HG03135 (cell line): ENCODE measurements at regions not wholly inside any gene's neighbourhood (a gene's known extent, or its start where the extent isn't known, plus 50 kb on each side); places are given as distances from the start of the nearest gene placed in this dataset.
"Not testable (repeated sequence)": the region's sequence is repeated elsewhere in the genome, so short reads cannot be mapped to it uniquely, and the experiment has no call there.

Source experiments
- ATAC-seq: cut with Tn5 transposase; IDR thresholded peaks from one replicate; pipeline ENCODE4 v1.9.1; 2021; ENCODE audit warnings: mild to moderate bottlenecking, moderate library complexity; ENCODE audit not compliant: unreplicated experiment

DNA sequence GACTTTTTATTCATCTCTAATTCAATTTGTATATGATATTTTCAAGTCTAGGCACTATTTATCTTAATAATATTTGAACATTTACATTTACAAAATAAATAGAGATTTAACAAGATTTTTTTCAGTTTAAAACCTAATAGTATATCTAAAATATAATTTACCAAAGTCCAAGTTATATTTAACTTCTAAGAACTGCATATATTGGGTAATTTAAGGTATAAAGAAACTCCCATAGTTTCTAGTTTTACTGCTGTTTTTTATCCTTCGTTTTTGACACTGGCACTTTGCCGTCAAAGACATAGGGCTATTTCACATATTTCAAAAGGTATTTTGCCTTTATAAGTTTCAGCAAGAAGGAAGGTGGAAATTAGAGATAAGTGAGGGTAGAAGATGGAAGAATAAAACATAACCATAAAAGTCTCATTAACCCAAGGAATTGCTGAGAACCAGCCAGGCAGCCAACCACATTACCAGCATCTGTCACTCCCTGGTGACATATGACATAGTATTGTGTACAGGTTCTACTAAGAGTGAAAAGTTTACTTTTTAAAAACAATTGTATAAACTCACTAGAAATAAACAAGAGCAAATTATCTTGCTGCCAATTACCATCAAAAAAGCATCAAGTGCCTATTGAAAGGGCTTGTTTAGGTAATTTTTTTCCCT, 251.5 kb downstream of the NSUN3 start:
- ATAC-seq: no peak

DNA sequence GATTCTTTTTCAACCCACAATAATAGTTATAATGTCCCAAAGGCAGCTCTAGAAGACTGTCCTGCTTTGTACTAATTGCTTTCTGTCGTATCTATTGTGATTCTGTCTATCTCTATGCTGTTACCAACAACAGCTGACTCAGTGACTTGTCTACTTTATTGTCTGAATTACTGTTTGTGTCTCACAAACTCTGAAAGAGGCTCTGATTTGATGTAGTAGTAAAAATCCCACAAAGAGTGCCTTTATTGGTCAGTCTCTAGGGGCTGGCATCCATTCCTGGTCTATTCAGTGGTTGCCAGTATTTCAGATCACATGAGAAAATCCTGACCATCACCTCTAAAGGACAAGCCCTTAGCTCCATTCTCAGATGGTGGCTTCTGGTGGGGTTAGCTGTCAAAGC, 254.2 kb downstream of the NSUN3 start:
- no peak for ATAC-seq

DNA sequence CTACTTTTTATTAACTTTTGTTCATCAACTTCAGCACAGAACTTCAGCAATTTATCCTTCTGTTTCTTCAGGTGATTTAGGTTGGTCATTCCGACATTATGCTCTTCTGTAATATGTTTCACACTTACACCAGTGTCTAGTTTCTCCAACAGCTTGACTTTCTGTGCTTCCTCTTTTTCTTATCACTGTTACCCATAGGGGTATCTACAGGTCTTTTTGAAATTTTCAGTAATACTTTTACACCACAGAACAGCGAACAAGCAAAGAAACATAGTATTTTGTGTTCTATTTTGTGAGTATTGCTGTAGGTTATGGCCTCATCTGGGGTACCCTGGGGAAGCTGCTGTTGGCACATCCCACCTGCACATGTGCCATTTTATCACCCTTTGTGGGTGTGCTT, 260.7 kb downstream of the NSUN3 start:
- no peak for ATAC-seq

DNA sequence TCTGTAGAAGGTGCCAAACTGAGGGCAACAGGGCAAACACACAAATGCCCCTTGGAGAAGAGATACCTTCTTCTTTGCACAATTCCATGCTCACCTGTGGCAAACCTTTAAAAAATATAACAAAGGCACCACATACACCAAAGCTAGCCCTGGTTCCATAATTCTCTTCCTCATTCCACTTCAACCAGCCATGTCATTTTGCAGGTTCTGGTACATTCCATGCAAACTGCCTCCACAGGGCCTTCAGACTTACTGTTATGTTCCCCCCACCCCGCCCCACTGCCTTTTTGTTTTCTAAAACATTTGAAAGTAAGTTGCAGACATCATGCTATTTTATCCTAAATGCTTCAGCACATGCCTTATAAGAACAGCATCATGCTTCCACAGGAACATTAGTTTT, 269.0 kb downstream of the NSUN3 start:
- ATAC-seq: no peak

DNA sequence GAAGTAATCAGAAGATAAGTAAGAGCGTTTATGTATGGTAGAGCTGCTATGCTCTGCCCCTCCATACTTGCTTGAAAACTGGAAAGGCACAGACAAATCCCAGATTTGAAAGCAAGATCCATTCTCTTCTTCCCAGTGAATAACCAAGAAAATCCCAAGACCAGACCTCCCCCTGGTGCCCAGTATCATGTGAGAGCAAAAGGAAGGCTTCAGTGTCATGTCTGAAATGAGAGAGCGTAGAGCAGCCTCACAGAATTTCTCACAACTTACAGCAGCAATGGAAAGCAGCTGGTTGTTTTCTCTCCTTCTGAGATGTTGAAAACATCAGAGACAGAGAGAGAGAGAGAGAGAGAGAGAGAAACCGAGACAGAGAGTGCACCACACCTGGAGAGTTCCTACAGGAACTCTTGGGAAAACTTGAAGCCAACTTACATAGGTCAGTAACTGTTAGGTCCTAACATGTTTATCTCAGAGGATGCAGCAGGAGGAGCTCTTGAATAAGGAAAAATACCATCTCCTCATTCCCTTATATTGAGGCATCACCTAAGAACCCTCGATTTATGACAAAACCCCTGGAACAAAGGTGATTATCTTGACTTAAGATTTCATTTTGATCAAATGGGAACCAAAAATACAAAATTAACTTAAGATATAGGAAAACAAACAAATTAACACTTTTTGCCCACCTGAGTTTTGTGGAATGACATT, 273.3 kb downstream of the NSUN3 start:
- ATAC-seq: no peak

DNA sequence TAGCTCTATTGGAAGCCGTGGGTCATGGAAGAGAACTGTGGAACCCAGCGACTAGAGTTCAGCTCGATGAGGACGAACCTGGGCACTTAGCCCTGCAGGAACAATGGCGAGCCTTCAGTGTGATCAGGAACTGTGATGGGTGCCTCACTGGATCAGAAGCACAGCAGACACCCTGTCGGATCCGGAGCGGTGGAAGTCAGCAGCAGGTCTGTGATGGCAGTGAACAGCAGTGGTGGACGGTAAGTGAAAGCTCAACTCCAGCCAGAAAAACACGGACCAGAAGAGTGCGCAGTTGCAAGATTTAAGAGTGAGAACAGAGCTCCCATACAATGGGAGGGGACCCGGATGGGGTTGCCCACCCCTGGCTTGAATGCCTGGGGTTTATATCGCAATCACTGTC, 282.2 kb downstream of the NSUN3 start:
- ATAC-seq: no peak

DNA sequence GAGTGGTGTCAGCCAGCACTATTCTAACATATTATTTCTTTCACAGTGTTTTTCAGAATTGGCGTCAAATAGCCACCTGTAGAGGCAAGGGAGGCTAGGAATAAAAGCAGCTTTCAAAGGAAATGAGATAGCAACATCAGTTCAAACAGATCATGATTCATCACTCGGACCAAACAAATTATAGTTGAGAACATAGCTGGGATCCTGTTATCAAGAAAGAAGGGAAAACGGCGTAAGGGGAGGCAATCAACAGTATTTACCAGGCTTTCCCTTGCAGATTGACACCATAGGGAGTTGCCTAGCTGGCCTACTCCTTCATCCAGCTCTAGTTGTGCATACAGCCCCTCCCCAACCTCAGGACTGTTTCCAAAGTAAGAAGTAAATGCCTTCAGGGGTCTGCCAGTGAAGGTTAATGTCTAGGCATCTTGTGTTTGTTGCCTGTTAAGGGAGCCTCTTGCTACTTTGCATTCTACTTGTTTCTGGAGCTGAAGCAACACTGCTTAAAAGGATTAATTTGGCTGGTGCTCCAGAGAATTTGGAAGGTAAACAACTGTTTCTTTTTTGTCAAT, 286.5 kb downstream of the NSUN3 start:
- no peak for ATAC-seq

DNA sequence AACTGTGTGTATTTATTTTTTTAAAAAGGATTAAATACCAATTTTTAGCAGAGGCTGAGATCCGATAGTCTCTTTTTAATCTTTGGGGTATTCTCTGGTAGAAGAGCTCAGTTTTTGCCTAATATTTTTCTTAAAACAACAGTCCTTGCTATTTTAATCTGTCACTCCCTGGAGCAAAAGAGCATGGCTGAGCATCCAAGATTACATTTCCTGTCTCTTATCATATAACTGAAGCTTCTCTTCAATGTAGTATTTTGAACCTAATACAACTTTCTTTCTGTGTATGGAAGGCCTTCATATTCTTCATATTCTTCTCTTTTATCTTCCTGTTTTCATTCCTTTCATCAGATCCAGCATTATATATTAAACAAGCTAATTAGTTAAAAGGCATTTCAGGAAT, 293.7 kb downstream of the NSUN3 start:
- ATAC-seq: no peak

DNA sequence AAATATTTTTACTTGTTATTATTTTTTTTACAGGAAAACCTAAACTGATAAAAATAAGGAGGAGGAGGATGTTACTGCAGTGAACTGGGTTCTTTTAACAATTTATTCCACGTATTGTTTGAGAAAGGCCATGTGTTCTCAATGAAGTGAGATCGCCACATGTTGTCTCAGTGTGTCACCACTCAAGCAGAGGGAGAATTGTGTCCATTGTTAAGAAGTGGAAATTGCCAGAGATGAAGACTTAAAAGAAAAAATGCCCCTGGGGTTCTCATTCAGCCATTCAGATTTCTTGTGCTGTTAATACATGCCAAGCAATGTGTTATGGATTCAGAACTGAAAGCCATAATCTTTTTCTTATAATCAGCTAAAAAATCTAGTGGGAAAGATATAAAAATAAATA, 297.1 kb downstream of the NSUN3 start:
- no peak for ATAC-seq

DNA sequence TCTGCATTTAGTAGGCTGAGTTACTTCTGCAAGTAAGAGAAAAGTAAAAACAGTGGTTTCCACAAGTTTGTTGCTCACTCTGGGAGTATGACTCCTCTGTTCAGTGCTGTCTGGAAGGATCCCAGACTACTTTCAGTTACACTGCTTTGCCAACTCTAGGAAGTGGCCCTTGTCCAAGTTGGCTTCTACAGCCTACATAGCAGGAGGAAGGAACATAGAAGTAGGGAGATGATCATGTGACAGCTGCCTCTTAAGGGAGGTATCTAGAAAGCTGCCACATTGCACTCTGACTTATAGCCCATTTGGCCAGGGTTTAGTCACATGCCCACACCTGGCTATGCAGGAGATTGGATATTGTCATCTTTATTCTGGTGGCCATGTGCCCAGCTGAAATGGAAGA, 298.1 kb downstream of the NSUN3 start:
- ATAC-seq: no peak

DNA sequence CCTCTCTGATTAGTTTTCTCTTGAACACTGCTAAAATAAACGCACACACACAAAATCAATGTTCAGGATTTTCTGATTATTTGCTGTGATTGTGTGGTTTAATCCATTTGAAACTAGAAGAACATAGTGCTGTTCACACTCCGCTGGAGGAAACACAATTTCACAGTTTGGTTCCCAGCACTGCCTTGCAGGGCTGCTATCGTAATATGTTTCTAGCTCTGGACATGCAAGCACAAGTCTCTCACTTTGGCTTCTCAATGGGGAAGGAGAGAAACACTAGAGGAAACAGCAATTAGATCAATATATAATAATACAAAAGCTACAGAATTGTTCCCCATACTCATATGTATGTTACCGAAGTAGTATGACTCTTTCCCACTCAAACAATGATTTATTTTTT, 299.5 kb downstream of the NSUN3 start:
- no peak for ATAC-seq

DNA sequence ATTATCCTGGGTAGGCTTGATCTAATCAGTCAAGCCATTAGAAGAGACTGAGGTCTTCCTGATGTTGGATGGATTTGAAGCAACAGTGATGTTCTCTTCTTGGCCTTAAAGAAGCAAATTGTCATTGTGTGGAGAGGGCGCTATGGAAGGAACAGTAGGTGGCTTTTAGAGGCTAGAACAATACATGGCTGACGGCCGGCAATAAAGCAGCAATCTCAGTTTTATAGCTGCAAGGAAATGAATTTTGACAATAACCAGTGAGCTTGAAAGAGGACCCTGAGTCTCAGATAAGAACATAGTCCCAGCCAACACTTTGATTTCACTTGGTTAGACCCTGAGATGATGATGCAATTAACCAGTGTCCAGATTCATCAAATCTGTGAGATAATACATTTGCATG, 302.1 kb downstream of the NSUN3 start:
- ATAC-seq: no peak

DNA sequence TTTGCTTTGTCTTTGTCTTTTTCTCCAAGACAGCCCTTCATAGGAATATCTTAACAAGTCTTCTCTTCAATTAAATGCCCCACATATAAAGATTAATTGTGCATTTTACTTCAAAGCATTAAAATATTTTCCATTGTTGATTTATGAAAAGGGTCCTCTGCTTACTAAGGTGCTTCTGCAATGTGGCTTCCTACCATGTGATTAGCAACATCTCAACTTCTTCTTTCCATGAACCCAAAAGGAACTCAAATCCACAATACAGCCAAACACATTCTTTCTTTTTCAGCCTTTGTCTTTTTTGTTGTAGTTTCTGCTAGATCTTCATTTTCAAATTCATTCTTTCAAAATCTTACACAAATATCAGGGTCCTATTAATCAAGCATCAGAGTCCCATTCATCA, 309.2 kb downstream of the NSUN3 start:
- ATAC-seq: no peak

DNA sequence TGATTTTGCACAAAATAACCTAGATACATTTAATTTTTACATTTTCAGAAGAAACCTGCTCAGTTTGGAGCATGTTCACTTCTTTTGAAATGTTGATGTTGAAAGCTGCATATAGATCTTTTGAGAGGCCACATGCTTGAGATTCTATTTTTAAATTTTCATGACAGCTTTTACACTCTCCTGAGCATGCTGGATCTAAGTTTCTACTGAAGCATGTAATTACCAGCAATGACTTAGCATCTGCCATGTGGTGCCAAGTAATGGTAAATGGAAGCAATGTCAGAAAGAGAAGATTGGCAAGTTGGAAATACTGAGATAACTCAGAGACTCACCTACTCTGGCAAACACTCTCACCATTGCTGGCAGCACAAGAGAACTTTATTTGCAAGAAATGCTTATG, 310.6 kb downstream of the NSUN3 start:
- no peak for ATAC-seq

DNA sequence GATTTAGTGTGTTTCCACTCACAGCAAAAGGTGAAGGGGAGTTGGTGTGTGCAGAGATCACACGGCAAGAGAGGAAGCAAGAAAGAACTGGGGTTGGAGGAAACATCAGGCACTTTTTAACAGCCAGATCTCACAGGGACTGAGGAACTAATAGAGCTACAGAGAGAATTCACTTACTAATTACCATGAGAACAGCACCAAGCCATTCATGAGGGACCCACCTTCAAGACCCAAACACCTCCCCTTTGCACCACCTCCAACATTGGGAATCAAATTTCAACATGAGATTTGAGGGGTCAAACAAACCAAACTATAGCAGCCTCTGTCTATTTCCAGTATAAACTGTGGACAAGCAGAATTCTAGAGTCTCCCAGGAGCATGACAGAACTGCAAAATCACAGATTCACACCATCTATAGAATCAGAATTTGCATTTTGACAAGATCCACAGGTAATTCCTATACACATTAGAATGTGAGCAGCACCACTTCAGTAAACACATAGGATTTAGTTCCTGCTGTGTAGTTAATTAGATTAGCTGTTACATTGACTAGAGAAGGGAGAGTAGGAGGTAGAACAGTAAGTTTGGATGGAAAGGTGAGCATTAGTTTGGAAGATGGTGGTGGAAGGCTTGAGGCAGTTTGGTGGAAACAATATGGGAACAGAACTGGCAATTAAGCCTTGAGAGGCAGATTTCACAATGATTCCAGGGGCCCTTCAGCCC, 311.7 kb downstream of the NSUN3 start:
- no peak for ATAC-seq

DNA sequence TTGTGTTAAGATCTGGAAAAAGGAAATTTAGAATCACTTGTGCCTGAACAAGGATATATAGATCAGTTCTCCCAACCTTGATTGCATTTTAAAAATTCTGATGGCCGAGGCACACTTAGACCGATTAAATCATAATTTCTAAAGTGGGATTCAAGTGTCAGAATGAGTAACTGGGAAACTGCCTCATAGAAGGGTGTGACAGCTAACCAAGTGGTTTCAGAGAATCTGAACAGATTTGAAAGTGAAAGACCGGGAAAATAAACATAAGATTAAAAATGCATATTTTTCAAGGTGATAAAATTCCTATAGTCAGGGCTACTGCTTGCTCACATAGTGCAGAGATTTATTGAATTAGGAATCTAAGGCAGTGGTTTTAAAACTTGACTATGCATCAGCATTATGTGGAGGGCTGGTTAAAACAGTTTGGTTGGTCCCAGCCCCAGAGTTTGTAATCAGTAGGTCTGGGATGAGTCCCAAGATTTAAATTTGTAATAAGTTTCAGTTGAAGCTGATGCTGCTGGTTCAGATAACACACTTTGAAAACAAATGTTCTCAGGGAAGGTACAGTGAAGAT, 314.3 kb downstream of the NSUN3 start:
- not testable (repeated sequence) for ATAC-seq

DNA sequence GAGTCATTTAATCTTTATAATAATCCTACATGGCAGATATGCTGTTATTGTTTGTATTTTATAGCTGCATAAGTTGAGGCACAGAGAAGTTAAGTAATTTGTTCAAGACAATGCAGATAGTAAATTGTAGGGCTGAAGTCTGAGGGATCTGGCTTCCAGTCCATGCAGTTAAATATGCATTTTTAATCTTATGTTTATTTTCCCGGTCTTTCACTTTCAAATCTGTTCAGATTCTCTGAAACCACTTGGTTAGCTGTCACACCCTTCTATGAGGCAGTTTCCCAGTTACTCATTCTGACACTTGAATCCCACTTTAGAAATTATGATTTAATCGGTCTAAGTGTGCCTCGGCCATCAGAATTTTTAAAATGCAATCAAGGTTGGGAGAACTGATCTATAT, 315.0 kb downstream of the NSUN3 start:
- ATAC-seq: not testable (repeated sequence)

DNA sequence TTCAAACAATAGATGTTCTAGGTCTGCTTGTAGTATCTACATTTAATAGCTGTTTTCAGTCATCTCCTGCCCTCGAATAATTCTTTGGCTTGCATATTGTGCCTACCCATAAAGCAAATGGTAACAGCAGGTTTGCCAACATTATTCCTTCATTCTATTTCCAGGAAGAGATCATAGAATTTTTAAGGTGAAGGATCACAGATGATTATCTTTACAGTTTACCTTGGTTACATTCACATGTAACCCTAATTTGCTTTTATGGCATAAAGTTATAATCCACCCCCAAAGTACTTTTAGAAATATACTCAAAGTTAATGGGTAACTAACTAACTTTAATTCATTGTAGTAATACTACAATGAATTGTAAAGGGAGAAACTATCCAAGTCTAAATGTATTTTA, 315.5 kb downstream of the NSUN3 start:
- no peak for ATAC-seq

DNA sequence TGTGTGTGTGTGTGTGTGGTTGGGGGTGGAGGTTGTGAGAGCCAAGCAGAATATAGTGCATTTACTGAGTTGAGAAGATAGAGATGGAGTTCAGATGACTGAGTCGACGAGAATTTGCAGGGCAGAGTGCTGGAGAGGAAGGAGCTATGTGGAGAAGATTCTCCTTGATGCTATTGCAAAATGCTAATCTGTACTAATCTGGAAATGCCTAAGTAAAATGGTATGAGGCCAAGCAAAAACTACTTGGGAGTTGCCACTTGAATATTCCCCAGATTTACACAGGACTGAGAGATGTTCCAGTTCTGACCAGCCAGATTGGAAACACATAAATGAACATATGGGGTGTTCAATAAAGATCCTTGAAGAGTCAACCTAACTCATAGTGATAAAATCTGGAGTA, 316.4 kb downstream of the NSUN3 start:
- ATAC-seq: no peak

DNA sequence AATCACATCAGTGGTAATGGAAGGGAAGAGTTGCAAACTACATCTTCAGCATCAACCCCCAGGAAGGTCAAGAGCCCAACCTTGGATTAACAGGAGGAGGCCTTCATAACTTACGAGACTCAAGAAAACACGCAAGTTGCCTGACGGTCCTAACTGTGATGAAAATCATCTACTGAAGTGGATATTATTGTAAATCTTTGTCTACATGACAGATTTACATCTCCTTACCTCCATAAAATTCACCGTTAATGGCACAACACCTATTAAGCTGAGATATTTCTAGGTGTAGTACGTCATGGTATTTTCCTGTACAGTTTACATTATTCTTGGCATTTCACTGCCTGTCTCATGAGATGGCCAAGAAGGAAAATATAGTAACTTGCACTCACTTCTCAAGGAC, 332.0 kb downstream of the NSUN3 start:
- ATAC-seq: no peak

DNA sequence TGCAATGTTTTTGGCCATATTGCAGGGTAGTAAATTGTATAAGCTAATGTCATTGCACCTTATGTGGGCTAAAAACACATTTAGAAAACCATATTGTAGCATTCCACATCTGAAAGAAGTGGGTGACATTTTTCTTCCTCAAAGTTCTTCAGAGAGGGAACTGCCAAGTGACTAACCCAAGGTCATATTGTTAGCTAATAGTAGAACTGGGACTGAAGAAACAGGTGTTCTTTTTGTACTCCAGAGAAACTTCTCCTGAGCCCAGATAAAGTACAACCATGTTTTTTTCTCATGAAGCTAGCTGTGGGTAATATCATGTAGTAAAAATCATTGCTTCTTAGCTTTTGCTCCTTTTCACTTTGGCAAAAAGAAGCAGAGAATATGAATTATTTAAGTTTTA, 333.0 kb downstream of the NSUN3 start:
- no peak for ATAC-seq

DNA sequence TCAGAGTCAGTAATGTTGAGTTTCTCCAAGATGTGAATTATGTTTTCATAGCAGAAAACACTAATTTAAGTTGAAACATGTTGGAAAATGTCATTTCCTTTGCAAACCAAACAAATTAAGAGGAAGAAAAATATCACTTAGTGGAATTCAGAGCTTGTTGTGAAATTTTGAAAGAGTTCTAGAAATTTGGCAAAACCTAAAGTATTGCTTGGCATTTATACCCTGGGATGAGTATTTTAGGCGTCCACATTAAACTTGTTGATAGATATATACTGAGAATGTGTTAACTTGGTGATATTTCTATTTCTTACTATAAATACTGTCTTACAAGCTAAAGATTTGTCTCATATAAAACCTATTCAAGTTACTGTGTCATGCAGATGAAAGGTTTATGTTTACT, 335.2 kb downstream of the NSUN3 start:
- no peak for ATAC-seq
